ENCODE measurements at regions not wholly inside any gene's neighbourhood (a gene's known extent, or its start where the extent isn't known, plus 50 kb on each side); places are given as distances from the start of the nearest gene placed in this dataset.

DNA sequence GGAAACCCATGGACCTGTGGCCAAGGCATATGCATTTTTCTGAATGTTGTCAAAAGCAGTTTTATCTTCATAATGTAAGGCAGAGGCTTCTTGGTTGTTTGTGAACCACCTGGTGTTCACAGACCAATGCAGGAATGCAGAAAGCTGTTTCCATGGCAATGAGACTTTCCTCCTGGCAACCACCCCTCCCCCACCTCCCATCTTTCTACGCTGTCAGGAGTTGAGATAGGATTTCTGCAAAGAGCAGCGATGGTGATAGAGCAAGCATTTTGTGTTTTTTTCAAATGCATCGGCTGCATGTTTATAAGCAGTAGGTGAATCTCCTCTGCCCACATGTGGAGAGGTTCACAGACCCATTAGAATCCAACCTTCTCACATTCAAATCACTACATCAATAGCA lies 114.1 kb upstream of the SMLR1 start:
- Mint-ChIP-seq H3K27ac (no peak overlapping the region), H3K4me3 (no peak overlapping the region)

DNA sequence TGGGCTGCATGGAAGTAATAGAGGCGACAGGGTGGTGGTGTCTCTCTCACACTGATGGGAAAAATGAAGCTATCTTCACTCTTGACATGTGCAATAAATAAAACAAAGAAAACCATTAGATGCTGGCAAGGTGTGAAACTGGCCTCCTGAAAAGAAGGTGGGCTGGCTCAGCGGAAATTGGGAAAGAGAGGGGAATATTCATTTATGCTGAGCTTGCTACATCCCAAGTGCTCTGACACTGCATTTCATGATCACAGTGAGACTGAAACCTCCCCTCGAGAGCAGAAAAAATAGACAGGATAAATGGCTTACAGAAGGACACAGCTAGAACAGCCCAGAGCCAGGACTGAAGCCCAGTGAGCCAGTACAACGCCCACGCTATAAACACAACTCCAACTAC lies 112.1 kb upstream of the SMLR1 start:
- Mint-ChIP-seq H3K27ac (no peak overlapping the region), H3K9me3 (peaks cover 9% of the 10 kb centered on the region), H3K36me3 (ENCODE audit: low read depth) (no peaks in the 10 kb centered on the region), H3K4me3 (no peak overlapping the region), H3K27me3 (ENCODE audit: low read depth, poor library complexity) (peaks cover 7% of the 10 kb centered on the region), H3K4me1 (peaks cover 36% of the 10 kb centered on the region)
- no peak for DNase-seq
- TF ChIP-seq, protein P1, sequence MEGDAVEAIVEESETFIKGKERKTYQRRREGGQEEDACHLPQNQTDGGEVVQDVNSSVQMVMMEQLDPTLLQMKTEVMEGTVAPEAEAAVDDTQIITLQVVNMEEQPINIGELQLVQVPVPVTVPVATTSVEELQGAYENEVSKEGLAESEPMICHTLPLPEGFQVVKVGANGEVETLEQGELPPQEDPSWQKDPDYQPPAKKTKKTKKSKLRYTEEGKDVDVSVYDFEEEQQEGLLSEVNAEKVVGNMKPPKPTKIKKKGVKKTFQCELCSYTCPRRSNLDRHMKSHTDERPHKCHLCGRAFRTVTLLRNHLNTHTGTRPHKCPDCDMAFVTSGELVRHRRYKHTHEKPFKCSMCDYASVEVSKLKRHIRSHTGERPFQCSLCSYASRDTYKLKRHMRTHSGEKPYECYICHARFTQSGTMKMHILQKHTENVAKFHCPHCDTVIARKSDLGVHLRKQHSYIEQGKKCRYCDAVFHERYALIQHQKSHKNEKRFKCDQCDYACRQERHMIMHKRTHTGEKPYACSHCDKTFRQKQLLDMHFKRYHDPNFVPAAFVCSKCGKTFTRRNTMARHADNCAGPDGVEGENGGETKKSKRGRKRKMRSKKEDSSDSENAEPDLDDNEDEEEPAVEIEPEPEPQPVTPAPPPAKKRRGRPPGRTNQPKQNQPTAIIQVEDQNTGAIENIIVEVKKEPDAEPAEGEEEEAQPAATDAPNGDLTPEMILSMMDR (IDR thresholded peaks at IDR 0.05) = no peak

More for the DNA sequence above, 114.1 kb upstream of the SMLR1 start:
- Mint-ChIP-seq H3K27me3 (ENCODE audit: low read depth, poor library complexity) (peaks cover 14% of the 10 kb centered on the region), H3K4me1 (peaks cover 44% of the 10 kb centered on the region), H3K36me3 (ENCODE audit: low read depth) (no peaks in the 10 kb centered on the region), H3K9me3 (peaks cover 7% of the 10 kb centered on the region)
- peak; percentile 68 for DNase-seq
- TF ChIP-seq, protein P1 (IDR thresholded peaks at IDR 0.05) = no peak

DNA sequence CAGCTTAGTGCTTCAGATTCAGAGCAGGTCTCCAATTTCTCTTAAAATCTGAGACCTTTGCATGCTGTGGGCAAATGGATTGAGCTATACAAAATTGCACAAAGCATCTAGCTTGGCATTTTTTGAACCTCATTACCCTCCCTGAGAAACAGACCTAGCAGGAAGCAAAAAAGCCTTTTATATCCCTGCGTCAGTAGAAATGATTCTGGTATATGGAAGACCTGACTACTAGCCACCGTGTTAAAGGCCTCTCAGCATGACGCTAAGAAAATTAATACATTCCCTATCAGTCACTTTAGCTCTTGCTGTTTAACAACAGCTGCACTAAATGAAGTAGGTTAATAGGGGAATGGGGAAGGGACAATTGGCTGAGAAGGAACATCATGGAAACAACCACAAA lies 110.7 kb upstream of the SMLR1 start:
- Mint-ChIP-seq H3K27ac (no peak overlapping the region), H3K36me3 (ENCODE audit: low read depth) (no peaks in the 10 kb centered on the region), H3K4me3 (no peak overlapping the region), H3K27me3 (ENCODE audit: low read depth, poor library complexity) (peaks cover 7% of the 10 kb centered on the region), H3K9me3 (peaks cover 9% of the 10 kb centered on the region), H3K4me1 (peaks cover 36% of the 10 kb centered on the region)
- TF ChIP-seq, protein P1 (IDR thresholded peaks at IDR 0.05) = no peak
- no peak for DNase-seq

DNA sequence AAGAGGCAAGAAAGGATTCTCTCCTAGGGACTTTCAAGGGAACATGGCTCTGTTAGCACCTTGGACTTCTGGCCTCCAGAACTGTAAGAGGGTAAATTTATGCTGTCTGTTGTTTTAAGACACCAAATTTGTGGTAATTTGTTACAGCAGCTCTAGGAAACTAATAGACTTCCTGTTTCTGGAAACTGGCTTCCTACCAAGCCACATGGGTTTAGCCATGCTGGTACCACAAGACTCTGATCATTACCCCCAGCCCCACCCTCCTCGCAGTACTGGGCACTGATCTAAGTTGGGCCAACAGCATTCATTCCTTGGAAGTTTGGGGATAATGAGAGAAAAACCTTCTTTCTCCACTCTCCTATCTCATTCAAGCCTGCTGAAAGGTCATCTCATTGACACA lies 109.5 kb upstream of the SMLR1 start:
- TF ChIP-seq, protein P1 (IDR thresholded peaks at IDR 0.05) = no peak
- Mint-ChIP-seq H3K27ac (no peak overlapping the region), H3K4me3 (no peak overlapping the region), H3K27me3 (ENCODE audit: low read depth, poor library complexity) (peaks cover 4% of the 10 kb centered on the region), H3K9me3 (peaks cover 9% of the 10 kb centered on the region), H3K36me3 (ENCODE audit: low read depth) (no peaks in the 10 kb centered on the region), H3K4me1 (peaks cover 27% of the 10 kb centered on the region)
- DNase-seq = no peak

DNA sequence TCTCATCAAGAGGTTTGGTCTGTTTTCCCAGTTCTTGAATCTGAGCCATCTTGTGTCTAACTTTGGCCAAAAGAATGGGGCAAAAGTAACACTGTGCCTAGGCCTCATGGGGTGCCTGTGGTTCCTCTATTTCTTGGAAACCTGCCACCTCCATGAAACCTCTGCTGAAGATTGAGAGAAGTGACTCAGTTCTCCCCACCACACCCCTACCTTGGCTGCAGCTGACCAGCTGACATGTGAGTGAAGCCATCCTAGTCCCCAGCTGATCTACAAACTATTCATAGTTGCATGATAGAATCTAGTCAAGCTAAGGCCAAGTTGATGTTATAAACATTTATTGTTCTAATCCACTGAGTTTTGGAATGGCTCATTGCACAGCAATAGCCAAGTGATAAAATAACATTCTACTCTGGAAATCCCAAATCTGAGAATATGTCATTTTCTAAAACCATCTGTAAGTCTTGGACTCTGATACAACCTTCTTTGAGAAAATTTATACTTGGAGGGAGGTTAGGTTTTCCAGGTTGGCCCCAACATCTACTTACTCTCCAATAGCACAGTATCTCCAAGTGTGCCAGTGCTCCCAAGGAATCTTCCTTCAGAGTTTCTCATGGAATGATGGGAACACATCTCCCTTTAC lies 107.0 kb upstream of the SMLR1 start:
- peaks cover under 1% of the 10 kb centered on the region for H3K27me3 Mint-ChIP-seq (ENCODE audit: low read depth, poor library complexity)
- DNase-seq = no peak
- H3K36me3 Mint-ChIP-seq (ENCODE audit: low read depth) = no peaks in the 10 kb centered on the region
- no peak overlapping the region for H3K27ac Mint-ChIP-seq
- TF ChIP-seq, protein P1 (IDR thresholded peaks at IDR 0.05) = no peak
- H3K9me3 Mint-ChIP-seq = peaks cover 9% of the 10 kb centered on the region
- H3K4me3 Mint-ChIP-seq = no peak overlapping the region
- peaks cover 4% of the 10 kb centered on the region for H3K4me1 Mint-ChIP-seq

DNA sequence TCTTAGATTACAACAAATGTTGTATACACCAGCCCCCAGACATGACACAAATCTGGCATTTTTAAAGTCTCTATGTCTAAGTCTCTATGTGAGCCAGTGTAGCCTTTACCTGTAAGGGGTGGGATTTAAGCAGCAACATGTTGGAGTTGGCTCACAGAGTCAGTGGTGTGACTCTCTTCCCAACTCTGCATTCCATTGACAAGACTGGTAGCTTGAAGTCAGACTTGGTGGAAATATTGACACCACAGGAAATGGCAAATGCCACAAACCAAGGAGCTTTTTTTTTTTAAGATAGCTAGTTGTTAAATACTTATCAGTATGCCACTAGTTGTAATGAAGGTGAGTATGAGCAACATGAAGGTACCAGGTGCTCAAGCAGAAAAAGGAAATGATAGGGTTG lies 103.1 kb upstream of the SMLR1 start:
- H3K4me1 Mint-ChIP-seq = no peaks in the 10 kb centered on the region
- DNase-seq = no peak
- peaks cover 4% of the 10 kb centered on the region for H3K27me3 Mint-ChIP-seq (ENCODE audit: low read depth, poor library complexity)
- no peak overlapping the region for H3K4me3 Mint-ChIP-seq
- H3K36me3 Mint-ChIP-seq (ENCODE audit: low read depth) = no peaks in the 10 kb centered on the region
- peaks cover 16% of the 10 kb centered on the region for H3K9me3 Mint-ChIP-seq
- TF ChIP-seq, protein P1 (IDR thresholded peaks at IDR 0.05) = no peak
- H3K27ac Mint-ChIP-seq = no peak overlapping the region
